Fibroblast of skin of scalp (primary cell): ENCODE measurements at regions not wholly inside any gene's neighbourhood (a gene's known extent, or its start where the extent isn't known, plus 50 kb on each side); places are given as distances from the start of the nearest gene placed in this dataset.

Source experiments
- DNase-seq: peaks from one replicate; pipeline ENCODE4 v3.0.0-alpha.2; 2013

- no peak for DNase-seq
These were observed 91.9 kb upstream of the RESF1 start for GRCh38 chr12:31867292-31867691.

- DNase-seq: no peak
These were observed 92.7 kb upstream of the RESF1 start for GRCh38 chr12:31866523-31866922.

GRCh38 chr12:31865023-31865422 is 94.2 kb upstream of the RESF1 start:
- DNase-seq: no peak

- no peak for DNase-seq
These were observed 97.9 kb upstream of the RESF1 start for GRCh38 chr12:31861360-31861759.

GRCh38 chr12:31860401-31860800 is 98.8 kb upstream of the RESF1 start:
- no peak for DNase-seq

- no peak for DNase-seq
These were observed 99.8 kb upstream of the RESF1 start for GRCh38 chr12:31859232-31859977.

GRCh38 chr12:31855427-31855826 is 103.8 kb upstream of the RESF1 start:
- DNase-seq: no peak

- no peak for DNase-seq
These were observed 105.2 kb upstream of the RESF1 start for GRCh38 chr12:31853977-31854376.

GRCh38 chr12:31853520-31853919 is 105.7 kb upstream of the RESF1 start:
- DNase-seq: no peak

GRCh38 chr12:31850268-31850667 is 108.9 kb upstream of the RESF1 start:
- DNase-seq: no peak

- no peak for DNase-seq
These were observed 110.0 kb upstream of the RESF1 start for GRCh38 chr12:31849090-31849687.

GRCh38 chr12:31846405-31846804 is 112.8 kb upstream of the RESF1 start:
- no peak for DNase-seq

GRCh38 chr12:31845613-31846322 is 113.4 kb upstream of the RESF1 start:
- no peak for DNase-seq

GRCh38 chr12:31843398-31844095 is 114.7 kb upstream of the AMN1 start:
- DNase-seq: no peak

- no peak for DNase-seq
These were observed 109.1 kb upstream of the AMN1 start for GRCh38 chr12:31837913-31838312.

GRCh38 chr12:31835276-31835882 is 106.6 kb upstream of the AMN1 start:
- no peak for DNase-seq

- no peak for DNase-seq
These were observed 105.3 kb upstream of the AMN1 start for GRCh38 chr12:31834150-31834549.

GRCh38 chr12:31832740-31833729 is 104.2 kb upstream of the AMN1 start:
- no peak for DNase-seq

GRCh38 chr12:31828071-31828470 is 99.2 kb upstream of the AMN1 start:
- DNase-seq: no peak

GRCh38 chr12:31822761-31823160 is 93.9 kb upstream of the AMN1 start:
- no peak for DNase-seq

- DNase-seq: no peak
These were observed 92.7 kb upstream of the AMN1 start for GRCh38 chr12:31821484-31821883.

- DNase-seq: no peak
These were observed 92.0 kb upstream of the AMN1 start for GRCh38 chr12:31820832-31821231.
